Endothelial cell of umbilical vein (primary cell): ENCODE measurements at regions not wholly inside any gene's neighbourhood (a gene's known extent, or its start where the extent isn't known, plus 50 kb on each side); places are given as distances from the start of the nearest gene placed in this dataset.

ENCODE experiments used
- BruUV-seq: library from RNA; stranded (reverse); fragments of 400-500 nt; replicated peaks from 2 replicates; lab custom pipeline; 2021; lab: Mats Ljungman, UMichigan
- CTCF ChIA-PET: fragments of 300-600, 350-600 bp; sonication (Branson Sonifier 250); formaldehyde crosslinking; loops from one replicate; lab custom pipeline; 2021; ENCODE audit warnings: antibody characterized with exemption, inconsistent platforms; lab: Charles Lee
- POLR2A ChIA-PET: fragments of 300-600, 350-600 bp; sonication (Branson Sonifier 250); formaldehyde crosslinking; loops from one replicate; lab custom pipeline; 2021; ENCODE audit warnings: antibody characterized with exemption, inconsistent platforms; lab: Charles Lee
- DNase-seq: peaks from one replicate; pipeline ENCODE4 v3.0.0-alpha.2; 2011; ENCODE audit warnings: low read depth, low spot score
- FAIRE-seq: peaks from 2 replicates; lab custom pipeline; 2011; peaks lifted over from hg19 to GRCh38; lab: Jason Lieb, UNC
- H2AFZ ChIP-seq: 2 replicates; pipeline ENCODE4 v1.6.0; 2012; ENCODE audit warnings: low read depth, low read length, control low read depth, inconsistent platforms
- H3K27ac ChIP-seq: 2 replicates; pipeline ENCODE4 v1.5.1; 2011; ENCODE audit warnings: low read depth, mild to moderate bottlenecking, control low read depth, low read length, moderate library complexity; ENCODE audit not compliant: insufficient read depth
- H3K27me3 ChIP-seq, 2 experiments: 2 replicates each; pipeline versions ENCODE4 v1.6.0 to v1.6.1; 2011; ENCODE audit warnings: low read length in 2 of 2, mixed read lengths in 1 of 2; ENCODE audit not compliant: control insufficient read depth in 2 of 2, insufficient read depth in 2 of 2
- H3K36me3 ChIP-seq, 2 experiments: 2 replicates in 1 of 2; 3 replicates in 1 of 2; pipeline ENCODE4 v1.5.1; 2011; ENCODE audit warnings: low read length in 2 of 2, mild to moderate bottlenecking in 1 of 2, moderate library complexity in 1 of 2; ENCODE audit not compliant: control insufficient read depth in 2 of 2, insufficient read depth in 2 of 2; ENCODE audit errors: extremely low read depth in 1 of 2
- H3K4me1 ChIP-seq: 3 replicates; pipeline ENCODE4 v1.5.1; 2011; ENCODE audit warnings: mild to moderate bottlenecking, low read length; ENCODE audit not compliant: control insufficient read depth, insufficient read depth; ENCODE audit errors: extremely low read depth
- H3K4me2 ChIP-seq: 2 replicates; pipeline ENCODE4 v1.6.1; 2011; ENCODE audit warnings: low read length, control low read depth, mixed read lengths; ENCODE audit not compliant: insufficient read depth
- H3K4me3 ChIP-seq, 3 experiments: fragments of 200-600 bp in 1 of 3; sonication (generic), shearing (Covaris generic) in 1 of 3; replicated peaks in 1 of 3; 2 replicates each; pipeline ENCODE4 v1.5.1; 2011 to 2016; ENCODE audit warnings: control low read depth in 3 of 3, low read length in 3 of 3, mild to moderate bottlenecking in 2 of 3, inconsistent platforms in 1 of 3, low read depth in 1 of 3, moderate library complexity in 1 of 3; ENCODE audit not compliant: insufficient read depth in 1 of 3
- H3K79me2 ChIP-seq: 2 replicates; pipeline ENCODE4 v1.6.0; 2012; ENCODE audit warnings: low read length, inconsistent platforms; ENCODE audit not compliant: control insufficient read depth, insufficient read depth
- H3K9ac ChIP-seq: replicated peaks from 2 replicates; pipeline ENCODE3; 2011; ENCODE audit warnings: low read length, control low read depth; ENCODE audit not compliant: insufficient read depth; ENCODE audit errors: extremely low read depth
- H3K9me1 ChIP-seq: replicated peaks from 3 replicates; pipeline ENCODE4 v1.6.0; 2011; ENCODE audit warnings: mild to moderate bottlenecking, low read length; ENCODE audit not compliant: control insufficient read depth, insufficient read depth; ENCODE audit errors: extremely low read depth
- H3K9me3 ChIP-seq: replicated peaks from 2 replicates; pipeline ENCODE4 v1.5.1; 2012; ENCODE audit warnings: low read length, inconsistent platforms; ENCODE audit not compliant: control insufficient read depth, insufficient read depth
- H4K20me1 ChIP-seq: replicated peaks from 2 replicates; pipeline ENCODE3; 2011; ENCODE audit warnings: mild to moderate bottlenecking, low read length; ENCODE audit not compliant: control insufficient read depth, insufficient read depth; ENCODE audit errors: extremely low read depth
- CTCF ChIP-seq, 2 donors: IDR thresholded peaks; 1 replicate in 1 of 2; 2 replicates in 1 of 2; pipeline ENCODE4 v1.5.1; 2011; ENCODE audit warnings: low read length in 2 of 2, mild to moderate bottlenecking in 2 of 2, moderate library complexity in 2 of 2, control low read depth in 1 of 2, inconsistent platforms in 1 of 2, low read depth in 1 of 2; ENCODE audit not compliant: insufficient read depth in 1 of 2; ENCODE audit errors: extremely low read depth in 1 of 2
- EZH2 ChIP-seq: IDR thresholded peaks from 2 replicates; pipeline ENCODE4 v1.6.1; 2012; ENCODE audit warnings: borderline replicate concordance, low read depth, mild to moderate bottlenecking, moderate library complexity, low read length, inconsistent platforms; ENCODE audit not compliant: severe bottlenecking
- FOS ChIP-seq: IDR thresholded peaks from 2 replicates; pipeline ENCODE4 v1.6.1; 2011; ENCODE audit warnings: mild to moderate bottlenecking, low read length, moderate library complexity, borderline replicate concordance; ENCODE audit not compliant: insufficient read depth
- GATA2 ChIP-seq: IDR thresholded peaks from 2 replicates; pipeline ENCODE4 v1.7.0; 2011; ENCODE audit warnings: low read depth, mild to moderate bottlenecking, moderate library complexity, mixed read lengths, low read length; ENCODE audit not compliant: insufficient read length, insufficient read depth
- JUN ChIP-seq: IDR thresholded peaks from 2 replicates; pipeline ENCODE4 v1.6.1; 2011; ENCODE audit warnings: borderline replicate concordance, low read depth; ENCODE audit not compliant: insufficient read length, insufficient read depth
- MAX ChIP-seq: IDR thresholded peaks from 2 replicates; pipeline ENCODE4 v1.6.1; 2011; ENCODE audit not compliant: insufficient read depth, insufficient read length
- MYC ChIP-seq: IDR thresholded peaks from one replicate; pipeline ENCODE4 v1.6.1; 2011; ENCODE audit warnings: mild to moderate bottlenecking, low read depth, low read length
- POLR2A ChIP-seq: IDR thresholded peaks from 2 replicates; pipeline ENCODE4 v1.6.1; 2012; ENCODE audit warnings: low read depth, mild to moderate bottlenecking, control low read depth, low read length
- POLR2AphosphoS5 ChIP-seq: IDR thresholded peaks from 2 replicates; pipeline ENCODE4 v1.6.1; 2012; ENCODE audit warnings: low read depth, mild to moderate bottlenecking, control low read depth, low read length, moderate library complexity; ENCODE audit not compliant: insufficient read depth
- dilution Hi-C: fragments of 300-500 bp; cut with MboI; formaldehyde crosslinking; loops from one replicate; pipeline ENCODE4 v1.15.0; 2019; ENCODE audit warnings: low sequenced_read_pairs; ENCODE audit not compliant: extremely low pct_ligation_motif_present
- intact Hi-C: fragments of 100-400 bp; cut with micrococcal nuclease; formaldehyde crosslinking; loops from one replicate; pipeline ENCODE4 v1.10.0; 2022

GRCh38 chr4:13219971-13220370 lies 264.2 kb downstream of the RAB28 start:
- DNase-seq (no peak), FAIRE-seq (no peak)
- no TSS peak for BruUV-seq
- H4K20me1 ChIP-seq: no peaks in the 10 kb centered on the region
- H3K9ac ChIP-seq: no peak overlapping the region
- dilution Hi-C loops (no loop called here), intact Hi-C loops (no loop called here)
- no peak overlapping the region for H3K27ac ChIP-seq
- H3K9me1 ChIP-seq: no peaks in the 10 kb centered on the region
- no peak overlapping the region for H3K4me3 ChIP-seq
- H3K79me2 ChIP-seq: no peaks in the 10 kb centered on the region
- no peaks in the 10 kb centered on the region for H3K27me3 ChIP-seq
- POLR2A ChIA-PET: no interaction called here
- no peaks in the 10 kb centered on the region for H3K4me1 ChIP-seq
- TF ChIP-seq CTCF (IDR thresholded peaks at IDR 0.05; ENCODE audit: extremely low read depth in 1 of 2, insufficient read depth in 1 of 2, low read depth in 1 of 2, low read length in 2 of 2): no peak
- no peak for TF ChIP-seq EZH2
- no peak for TF ChIP-seq JUN
- no peak for TF ChIP-seq MAX
- no peak for TF ChIP-seq FOS
- no peak for TF ChIP-seq POLR2AphosphoS5
- no peak for TF ChIP-seq POLR2A
- TF ChIP-seq MYC: no peak
- no peak for TF ChIP-seq GATA2
- H2AFZ ChIP-seq: no peak overlapping the region
- no peaks in the 10 kb centered on the region for H3K36me3 ChIP-seq
- CTCF ChIA-PET: no interaction called here
- peaks cover 3% of the 10 kb centered on the region for H3K9me3 ChIP-seq
- no peak overlapping the region for H3K4me2 ChIP-seq
